HepG2 (cell line): ENCODE measurements at regions not wholly inside any gene's neighbourhood (a gene's known extent, or its start where the extent isn't known, plus 50 kb on each side); places are given as distances from the start of the nearest gene placed in this dataset.

Source experiments
- ZNF562 ChIP-seq: sonication (generic); formaldehyde crosslinking; IDR thresholded peaks from 2 replicates; pipeline ENCODE4 v1.8.0; 2022; ENCODE audit warnings: missing genetic modification reagents, borderline replicate concordance
- ZNF674 ChIP-seq: sonication (generic); formaldehyde crosslinking; IDR thresholded peaks from 2 replicates; pipeline ENCODE4 v1.5.0; 2020; ENCODE audit warnings: low read depth, mild to moderate bottlenecking, missing genetic modification reagents
- TF ChIP-seq, protein P1 (sequence below): sonication (generic); formaldehyde crosslinking; IDR thresholded peaks from 2 replicates; pipeline ENCODE4 v1.5.0; 2020; ENCODE audit warnings: mild to moderate bottlenecking, missing genetic modification reagents, moderate library complexity

DNA sequence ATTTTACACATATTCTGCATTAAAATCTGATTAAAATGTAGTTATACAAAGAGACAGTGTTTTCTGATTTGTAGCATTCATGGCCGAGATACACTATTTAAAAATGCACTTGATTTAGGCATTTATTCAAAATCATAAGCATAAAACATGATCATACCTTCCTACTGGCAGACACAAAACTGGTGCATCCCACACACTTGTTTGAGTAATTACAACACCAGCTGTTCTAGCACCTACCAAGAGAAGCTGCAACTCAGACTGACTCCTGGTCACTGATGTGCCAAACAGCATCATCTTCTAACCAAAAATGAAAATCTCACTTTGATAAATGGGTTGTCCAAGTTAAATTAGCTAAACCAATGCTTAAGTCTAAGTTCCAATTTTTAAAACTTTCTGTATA is 262.7 kb upstream of the NSMCE3 start:
- no peak for TF ChIP-seq ZNF674 (CRISPR knock-in tag)
- no peak for TF ChIP-seq ZNF562 (CRISPR knock-in tag)
- TF ChIP-seq, protein P1, sequence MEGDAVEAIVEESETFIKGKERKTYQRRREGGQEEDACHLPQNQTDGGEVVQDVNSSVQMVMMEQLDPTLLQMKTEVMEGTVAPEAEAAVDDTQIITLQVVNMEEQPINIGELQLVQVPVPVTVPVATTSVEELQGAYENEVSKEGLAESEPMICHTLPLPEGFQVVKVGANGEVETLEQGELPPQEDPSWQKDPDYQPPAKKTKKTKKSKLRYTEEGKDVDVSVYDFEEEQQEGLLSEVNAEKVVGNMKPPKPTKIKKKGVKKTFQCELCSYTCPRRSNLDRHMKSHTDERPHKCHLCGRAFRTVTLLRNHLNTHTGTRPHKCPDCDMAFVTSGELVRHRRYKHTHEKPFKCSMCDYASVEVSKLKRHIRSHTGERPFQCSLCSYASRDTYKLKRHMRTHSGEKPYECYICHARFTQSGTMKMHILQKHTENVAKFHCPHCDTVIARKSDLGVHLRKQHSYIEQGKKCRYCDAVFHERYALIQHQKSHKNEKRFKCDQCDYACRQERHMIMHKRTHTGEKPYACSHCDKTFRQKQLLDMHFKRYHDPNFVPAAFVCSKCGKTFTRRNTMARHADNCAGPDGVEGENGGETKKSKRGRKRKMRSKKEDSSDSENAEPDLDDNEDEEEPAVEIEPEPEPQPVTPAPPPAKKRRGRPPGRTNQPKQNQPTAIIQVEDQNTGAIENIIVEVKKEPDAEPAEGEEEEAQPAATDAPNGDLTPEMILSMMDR: no peak
